ENCODE measurements at regions not wholly inside any gene's neighbourhood (a gene's known extent, or its start where the extent isn't known, plus 50 kb on each side); places are given as distances from the start of the nearest gene placed in this dataset.

GRCh38 chr10:29160150-29160617, 128.7 kb upstream of the LYZL1 start:
- in situ Hi-C loops (cut with MboI; ENCODE audit: low sequenced_read_pairs, unreplicated experiment): no loop called here
- no peak for TF ChIP-seq CTCF (IDR thresholded peaks at IDR 0.05; ENCODE audit: borderline replicate concordance, control extremely low read depth, extremely low read depth, insufficient read depth, missing control alignments)
- no peak for DNase-seq (ENCODE audit: low spot score)

- no peak for DNase-seq (ENCODE audit: low spot score)
- TF ChIP-seq CTCF (IDR thresholded peaks at IDR 0.05; ENCODE audit: borderline replicate concordance, control extremely low read depth, extremely low read depth, insufficient read depth, missing control alignments): no peak
- in situ Hi-C loops (cut with MboI; ENCODE audit: low sequenced_read_pairs, unreplicated experiment): no loop called here
Measured at GRCh38 chr10:29163746-29164145, 125.1 kb upstream of the LYZL1 start.

- in situ Hi-C loops (cut with MboI; ENCODE audit: low sequenced_read_pairs, unreplicated experiment): no loop called here
- no peak for TF ChIP-seq CTCF (IDR thresholded peaks at IDR 0.05; ENCODE audit: borderline replicate concordance, control extremely low read depth, extremely low read depth, insufficient read depth, missing control alignments)
- no peak for DNase-seq (ENCODE audit: low spot score)
Measured at GRCh38 chr10:29166713-29167112, 122.2 kb upstream of the LYZL1 start.

- in situ Hi-C loops (cut with MboI; ENCODE audit: low sequenced_read_pairs, unreplicated experiment): no loop called here
- TF ChIP-seq CTCF (IDR thresholded peaks at IDR 0.05; ENCODE audit: borderline replicate concordance, control extremely low read depth, extremely low read depth, insufficient read depth, missing control alignments): no peak
- DNase-seq (ENCODE audit: low spot score): no peak
Measured at GRCh38 chr10:29169021-29169420, 119.8 kb upstream of the LYZL1 start.

- DNase-seq (ENCODE audit: low spot score): no peak
- no peak for TF ChIP-seq CTCF (IDR thresholded peaks at IDR 0.05; ENCODE audit: borderline replicate concordance, control extremely low read depth, extremely low read depth, insufficient read depth, missing control alignments)
- in situ Hi-C loops (cut with MboI; ENCODE audit: low sequenced_read_pairs, unreplicated experiment): no loop called here
Measured at GRCh38 chr10:29171717-29172116, 117.2 kb upstream of the LYZL1 start.

GRCh38 chr10:29174389-29174788, 114.5 kb upstream of the LYZL1 start:
- TF ChIP-seq CTCF (IDR thresholded peaks at IDR 0.05; ENCODE audit: borderline replicate concordance, control extremely low read depth, extremely low read depth, insufficient read depth, missing control alignments): no peak
- no peak for DNase-seq (ENCODE audit: low spot score)
- in situ Hi-C loops (cut with MboI; ENCODE audit: low sequenced_read_pairs, unreplicated experiment): no loop called here
